ENCODE measurements at regions not wholly inside any gene's neighbourhood (a gene's known extent, or its start where the extent isn't known, plus 50 kb on each side); places are given as distances from the start of the nearest gene placed in this dataset.

- TF ChIP-seq GATA2 (IDR thresholded peaks at IDR 0.05; ENCODE audit: low read depth, low read length) = no peak
- TF ChIP-seq GATA3 (IDR thresholded peaks at IDR 0.05; ENCODE audit: low read depth, low read length) = no peak
These were observed 180.6 kb upstream of the TMTC4 start for GRCh38 chr13:100855151-100855550.
